ENCODE measurements at regions not wholly inside any gene's neighbourhood (a gene's known extent, or its start where the extent isn't known, plus 50 kb on each side); places are given as distances from the start of the nearest gene placed in this dataset.

DNA sequence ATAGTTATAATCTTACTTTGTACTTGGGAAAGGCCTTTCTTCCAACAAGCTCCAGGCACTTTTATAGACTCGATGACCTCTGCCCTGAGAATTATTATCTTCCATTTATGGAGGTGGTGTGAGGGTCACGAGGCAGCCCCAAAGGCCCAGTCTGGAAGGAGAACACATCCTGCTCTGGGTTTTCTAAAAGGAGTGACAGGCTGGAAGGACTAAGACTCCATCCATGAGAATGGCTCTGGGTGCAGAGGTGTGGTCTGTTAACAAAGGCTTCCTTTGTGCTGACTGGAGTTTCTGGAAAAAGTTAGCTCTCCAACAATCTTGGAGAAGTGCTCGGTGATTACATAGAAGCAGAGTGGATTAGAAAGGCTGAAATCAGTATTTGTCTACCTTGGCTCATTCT lies 74.7 kb upstream of the SESN3 start:
- TF ChIP-seq CTCF (IDR thresholded peaks at IDR 0.05) (no peak), POLR2A (IDR thresholded peaks at IDR 0.05) (no peak), POLR2AphosphoS5 (IDR thresholded peaks at IDR 0.05) (no peak)

All from transverse colon (tissue), 4 donors.